WTC11 (cell line): ENCODE measurements at regions not wholly inside any gene's neighbourhood (a gene's known extent, or its start where the extent isn't known, plus 50 kb on each side); places are given as distances from the start of the nearest gene placed in this dataset.

Experiments used
- ATAC-seq: fragments of 200-7000 bp; cut with Tn5 transposase; 2 replicates; pipeline ENCODE4 v1.10.0; 2021; ENCODE audit warnings: mild to moderate bottlenecking, moderate library complexity
- CTCF ChIA-PET: fragments of 300-600 bp; sonication (Branson Sonifier 250); formaldehyde crosslinking; loops from one replicate; lab custom pipeline; 2021; ENCODE audit warnings: antibody characterized with exemption; lab: Charles Lee
- POLR2A ChIA-PET: fragments of 350-600 bp; sonication (Branson Sonifier 250); formaldehyde crosslinking; loops from one replicate; lab custom pipeline; 2021; ENCODE audit warnings: antibody characterized with exemption; lab: Charles Lee
- DNase-seq: peaks from one replicate; pipeline ENCODE4 v3.0.0; 2021; ENCODE audit warnings: low spot score
- H3K27ac Mint-ChIP-seq: 2 replicates; pipeline ENCODE4 v1.8.0; 2021; ENCODE audit warnings: mixed read lengths
- H3K27me3 Mint-ChIP-seq: 2 replicates; pipeline ENCODE4 v1.8.0; 2021; ENCODE audit warnings: low read depth, mild to moderate bottlenecking, moderate library complexity, mixed read lengths
- H3K36me3 Mint-ChIP-seq: 2 replicates; pipeline ENCODE4 v1.8.0; 2021; ENCODE audit warnings: mixed read lengths
- H3K4me1 Mint-ChIP-seq: 2 replicates; pipeline ENCODE4 v1.8.0; 2022; ENCODE audit warnings: mixed read lengths
- H3K4me3 Mint-ChIP-seq: 2 replicates; pipeline ENCODE4 v1.8.0; 2021; ENCODE audit warnings: mild to moderate bottlenecking, moderate library complexity, mixed read lengths
- H3K9me3 Mint-ChIP-seq: 2 replicates; pipeline ENCODE4 v1.8.0; 2021; ENCODE audit warnings: mixed read lengths
- ARID4B ChIP-seq: sonication (generic); formaldehyde crosslinking; IDR thresholded peaks from 2 replicates; pipeline ENCODE4 v1.8.0; 2023; ENCODE audit warnings: missing genetic modification reagents, mild to moderate bottlenecking, borderline replicate concordance
- E2F4 ChIP-seq: sonication (generic); formaldehyde crosslinking; IDR thresholded peaks from 2 replicates; pipeline ENCODE4 v1.8.1; 2022; ENCODE audit warnings: low read depth, mild to moderate bottlenecking, moderate library complexity, missing genetic modification reagents, borderline replicate concordance
- ETV6 ChIP-seq: sonication (generic); formaldehyde crosslinking; IDR thresholded peaks from 2 replicates; pipeline ENCODE4 v1.8.1; 2022; ENCODE audit warnings: mild to moderate bottlenecking, missing genetic modification reagents
- FOXK1 ChIP-seq: sonication (generic); formaldehyde crosslinking; IDR thresholded peaks from 2 replicates; pipeline ENCODE4 v1.8.0; 2022; ENCODE audit warnings: mild to moderate bottlenecking, moderate library complexity, missing genetic modification reagents
- IRF2 ChIP-seq: sonication (generic); formaldehyde crosslinking; IDR thresholded peaks from 2 replicates; pipeline ENCODE4 v1.8.0; 2022; ENCODE audit warnings: low read depth, missing genetic modification reagents, borderline replicate concordance
- JAZF1 ChIP-seq: fragments of 250-450 bp; sonication (Bioruptor Pico); IDR thresholded peaks from 2 replicates; pipeline ENCODE4 v1.9.0; 2021; ENCODE audit warnings: moderate library complexity, mild to moderate bottlenecking, inconsistent platforms
- NFYB ChIP-seq: sonication (generic); formaldehyde crosslinking; conservative IDR thresholded peaks from 2 replicates; pipeline ENCODE4 v1.8.0; 2022; ENCODE audit warnings: low read depth, missing genetic modification reagents
- OVOL2 ChIP-seq: fragments of 250-450 bp; sonication (Bioruptor Pico); IDR thresholded peaks from 2 replicates; pipeline ENCODE4 v1.9.0; 2021; ENCODE audit warnings: mild to moderate bottlenecking, borderline replicate concordance
- PREB ChIP-seq: sonication (generic); formaldehyde crosslinking; IDR thresholded peaks from 2 replicates; pipeline ENCODE4 v1.8.1; 2022; ENCODE audit warnings: mild to moderate bottlenecking, missing genetic modification reagents, moderate library complexity, borderline replicate concordance
- STAT6 ChIP-seq: sonication (generic); formaldehyde crosslinking; conservative IDR thresholded peaks from 2 replicates; pipeline ENCODE4 v1.8.1; 2023; ENCODE audit warnings: mild to moderate bottlenecking, low read depth, missing genetic modification reagents, moderate library complexity
- TEAD4 ChIP-seq: sonication (generic); formaldehyde crosslinking; IDR thresholded peaks from 2 replicates; pipeline ENCODE4 v1.8.0; 2022; ENCODE audit warnings: mild to moderate bottlenecking, missing genetic modification reagents
- ZBTB43 ChIP-seq: sonication (generic); formaldehyde crosslinking; IDR thresholded peaks from 2 replicates; pipeline ENCODE4 v1.8.1; 2023; ENCODE audit warnings: mild to moderate bottlenecking, missing genetic modification reagents
- ZNF532 ChIP-seq: fragments of 250-450 bp; sonication (Bioruptor Pico); IDR thresholded peaks from 2 replicates; pipeline ENCODE4 v1.9.0; 2021; ENCODE audit warnings: mild to moderate bottlenecking, borderline replicate concordance

- no peak for TF ChIP-seq ZNF532 (CRISPR knock-in tag)
- no peak for TF ChIP-seq OVOL2
- TF ChIP-seq ETV6 (CRISPR knock-in tag): no peak
- TF ChIP-seq FOXK1 (CRISPR knock-in tag): no peak
Observed at GRCh38 chrX:10327651-10328050, 170.9 kb downstream of the CLCN4 start (continued).

- Mint-ChIP-seq H3K4me3 (no peak overlapping the region), H3K4me1 (peaks cover 20% of the 10 kb centered on the region), H3K27me3 (no peaks in the 10 kb centered on the region; the same call in 1 of the 2 replicates), H3K36me3 (no peaks in the 10 kb centered on the region), H3K27ac (no peak overlapping the region), H3K9me3 (no peaks in the 10 kb centered on the region)
- ATAC-seq: no peak
- no peak for TF ChIP-seq ARID4B
- no peak for TF ChIP-seq STAT6
- no peak for TF ChIP-seq TEAD4
- TF ChIP-seq NFYB (CRISPR knock-in tag): no peak
- no peak for TF ChIP-seq PREB (CRISPR knock-in tag)
- TF ChIP-seq JAZF1 (CRISPR knock-in tag): no peak
- TF ChIP-seq E2F4 (CRISPR knock-in tag): no peak
- no peak for TF ChIP-seq IRF2 (CRISPR knock-in tag)
- no peak for TF ChIP-seq ZBTB43 (CRISPR knock-in tag)
- DNase-seq: no peak
- POLR2A ChIA-PET: no interaction called here
- CTCF ChIA-PET: no interaction called here
Observed at GRCh38 chrX:10329984-10330383, 173.2 kb downstream of the CLCN4 start.
